AG04450 (cell line): ENCODE measurements at regions not wholly inside any gene's neighbourhood (a gene's known extent, or its start where the extent isn't known, plus 50 kb on each side); places are given as distances from the start of the nearest gene placed in this dataset.

Source experiments
- CTCF ChIA-PET: fragments of 300-600, 350-600 bp; formaldehyde crosslinking; extraction: SDS; loops from one replicate; lab custom pipeline; 2022; ENCODE audit warnings: antibody characterized with exemption, inconsistent platforms; lab: Charles Lee
- POLR2A ChIA-PET: fragments of 350-600 bp; formaldehyde crosslinking; extraction: SDS; loops from one replicate; lab custom pipeline; 2021; ENCODE audit warnings: antibody characterized with exemption, inconsistent platforms; lab: Yijun Ruan, JAX
- DNase-seq: peaks from one replicate; pipeline ENCODE4 v3.0.0-alpha.2; 2011; ENCODE audit warnings: low read depth, low spot score
- H3K27ac ChIP-seq: one replicate; pipeline ENCODE4 v1.5.1; 2012; ENCODE audit warnings: low read depth, low read length, control low read depth
- H3K27me3 ChIP-seq: one replicate; pipeline ENCODE4 v1.6.0; 2012; ENCODE audit warnings: low read length; ENCODE audit not compliant: control insufficient read depth, insufficient read depth
- H3K4me3 ChIP-seq: 2 replicates; pipeline ENCODE4 v1.5.1; 2011; ENCODE audit warnings: mild to moderate bottlenecking, low read depth, low read length, control low read depth
- H3K9me3 ChIP-seq: 2 replicates; pipeline ENCODE4 v1.5.1; 2012; ENCODE audit warnings: low read length; ENCODE audit not compliant: control insufficient read depth, insufficient read depth
- CTCF ChIP-seq: IDR thresholded peaks from 2 replicates; pipeline ENCODE4 v1.5.1; 2011; ENCODE audit warnings: low read depth, low read length, control low read depth, inconsistent platforms

- Histone ChIP-seq H3K4me3 (no peak overlapping the region), H3K9me3 (peaks cover 2% of the 10 kb centered on the region; the same call in 1 of the 2 replicates), H3K27me3 (no peaks in the 10 kb centered on the region), H3K27ac (no peak overlapping the region)
- no peak for TF ChIP-seq CTCF
- no peak for DNase-seq
- ChIA-PET POLR2A (no interaction called here), CTCF (no interaction called here)
These were observed 433.6 kb downstream of the GASK1B start for GRCh38 chr4:157739242-157739641.

DNA sequence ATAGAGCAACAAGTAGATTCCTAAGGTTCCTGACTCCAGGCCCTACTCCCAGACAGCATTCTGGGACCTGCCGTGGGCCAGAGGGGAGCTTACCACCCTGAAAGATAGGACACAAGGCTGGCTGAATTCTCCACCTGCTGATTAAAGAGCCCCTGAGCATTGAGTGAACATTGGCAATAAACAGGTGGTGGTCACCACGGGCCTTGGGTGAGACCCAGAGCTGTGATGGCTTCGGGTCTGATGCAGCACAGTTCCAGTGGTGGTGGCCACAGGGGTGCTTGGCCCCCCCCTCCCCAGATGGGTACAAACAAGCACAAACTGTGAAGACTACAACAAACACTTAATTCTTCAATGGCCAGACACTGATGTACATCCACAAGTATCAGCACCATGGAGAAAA is 444.6 kb downstream of the GASK1B start:
- H3K9me3 ChIP-seq, result peaks cover 9% of the 10 kb centered on the region; the same call in 1 of the 2 replicates
- H3K4me3 ChIP-seq, result no peak overlapping the region
- POLR2A ChIA-PET, result no interaction called here
- CTCF ChIA-PET, result no interaction called here
- no peaks in the 10 kb centered on the region for H3K27me3 ChIP-seq
- DNase-seq, result no peak
- no peak for TF ChIP-seq CTCF
- H3K27ac ChIP-seq, result no peak overlapping the region

DNA sequence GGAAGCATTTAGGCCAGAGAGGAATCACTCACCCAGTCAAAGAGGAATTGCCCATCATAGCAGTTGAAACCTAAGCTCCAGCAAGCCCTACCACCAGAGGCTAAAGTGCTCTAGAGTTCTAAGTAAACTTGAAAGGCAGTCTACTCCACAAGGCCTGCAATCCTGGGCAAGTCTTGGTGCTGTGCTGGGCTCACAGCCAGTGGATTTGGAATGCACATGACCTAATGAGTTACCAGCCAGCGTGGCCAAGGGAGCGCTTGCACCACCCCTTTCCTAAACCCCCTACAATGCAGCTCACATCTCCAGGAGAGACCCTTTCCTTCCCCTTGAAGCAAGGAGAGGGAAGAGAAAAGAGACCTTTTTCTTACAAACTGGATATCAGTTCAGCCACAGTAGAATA is 445.7 kb downstream of the GASK1B start:
- POLR2A ChIA-PET, result no interaction called here
- peaks cover 9% of the 10 kb centered on the region; the same call in 1 of the 2 replicates for H3K9me3 ChIP-seq
- no peak for DNase-seq
- CTCF ChIA-PET, result no interaction called here
- H3K27me3 ChIP-seq, result no peaks in the 10 kb centered on the region
- H3K27ac ChIP-seq, result no peak overlapping the region
- no peak for TF ChIP-seq CTCF
- H3K4me3 ChIP-seq, result no peak overlapping the region

DNA sequence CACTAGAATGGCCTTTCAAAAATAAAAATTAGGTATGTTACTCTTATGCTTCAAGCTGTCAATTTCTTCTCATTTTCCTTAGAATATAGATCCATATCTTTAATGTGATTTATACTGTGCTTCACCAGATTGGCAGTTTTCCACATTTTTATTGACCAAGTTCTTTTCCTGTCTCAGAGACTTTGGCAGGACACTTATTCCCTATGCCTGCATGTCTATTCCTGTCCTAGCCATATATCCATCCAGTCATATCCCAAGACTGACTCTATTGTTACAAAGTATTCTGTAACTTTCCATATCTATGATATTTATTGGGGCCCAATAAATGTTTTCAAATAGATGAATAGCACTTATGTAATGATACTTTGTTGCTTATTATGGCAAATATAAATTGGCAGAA is 450.7 kb downstream of the GASK1B start:
- CTCF ChIA-PET, result no interaction called here
- TF ChIP-seq CTCF, result no peak
- H3K4me3 ChIP-seq, result no peak overlapping the region
- H3K9me3 ChIP-seq, result peaks cover 3% of the 10 kb centered on the region; the same call in 1 of the 2 replicates
- H3K27me3 ChIP-seq, result no peaks in the 10 kb centered on the region
- H3K27ac ChIP-seq, result no peak overlapping the region
- POLR2A ChIA-PET, result no interaction called here
- no peak for DNase-seq

- Histone ChIP-seq H3K9me3 (no peaks in the 10 kb centered on the region), H3K27me3 (no peaks in the 10 kb centered on the region), H3K27ac (no peak overlapping the region), H3K4me3 (no peak overlapping the region)
- POLR2A ChIA-PET, result no interaction called here
- CTCF ChIA-PET, result no interaction called here
- TF ChIP-seq CTCF, result no peak
- no peak for DNase-seq
These were observed 459.5 kb downstream of the GASK1B start for GRCh38 chr4:157713342-157713741.
